ENCODE measurements at regions not wholly inside any gene's neighbourhood (a gene's known extent, or its start where the extent isn't known, plus 50 kb on each side); places are given as distances from the start of the nearest gene placed in this dataset.

GRCh38 chr18:39053571-39053970 lies 1488.0 kb upstream of the CELF4 start:
- TF ChIP-seq LEF1 (IDR thresholded peaks at IDR 0.05; ENCODE audit: borderline replicate concordance) = no peak
- no peak for TF ChIP-seq L3MBTL2 (conservative IDR thresholded peaks at IDR 0.05)
- no peak for TF ChIP-seq FOXA1 (IDR thresholded peaks at IDR 0.05)
- TF ChIP-seq SP1 (IDR thresholded peaks at IDR 0.05) = no peak
- no peak for TF ChIP-seq ZNF384 (IDR thresholded peaks at IDR 0.05)
- no peak for TF ChIP-seq PKNOX1 (IDR thresholded peaks at IDR 0.05)
- TF ChIP-seq SUZ12 (IDR thresholded peaks at IDR 0.05) = no peak
- no peak for TF ChIP-seq ELF4 (IDR thresholded peaks at IDR 0.05)
- TF ChIP-seq FOXK2 (IDR thresholded peaks at IDR 0.05) = no peak
- no peak for TF ChIP-seq HDGF (IDR thresholded peaks at IDR 0.05; ENCODE audit: borderline replicate concordance)
- no peak for TF ChIP-seq FOXM1 (IDR thresholded peaks at IDR 0.05; ENCODE audit: borderline replicate concordance)

Data from HEK293T (cell line).